ENCODE measurements at regions not wholly inside any gene's neighbourhood (a gene's known extent, or its start where the extent isn't known, plus 50 kb on each side); places are given as distances from the start of the nearest gene placed in this dataset.

GRCh38 chr7:21359163-21359562, 68.7 kb upstream of the SP4 start:
- intact Hi-C loops (cut with micrococcal nuclease): no loop called here
- H3K4me3 Mint-ChIP-seq: no peak overlapping the region
- H3K36me3 Mint-ChIP-seq (ENCODE audit: low read depth): no peaks in the 10 kb centered on the region
- DNase-seq: no peak
- no peaks in the 10 kb centered on the region for H3K27me3 Mint-ChIP-seq (ENCODE audit: low read depth)
- no peaks in the 10 kb centered on the region for H3K9me3 Mint-ChIP-seq
- CTCF ChIA-PET: interaction anchor here (0.7 kb wide), 1 partner anchor 9 kb away, joined by 3 read pairs; no protein-coding TSS in a partner anchor
- no peak overlapping the region for H3K27ac Mint-ChIP-seq
- peaks cover 39% of the 10 kb centered on the region for H3K4me1 Mint-ChIP-seq (ENCODE audit: low read depth)

- Mint-ChIP-seq H3K27ac (no peak overlapping the region), H3K4me1 (ENCODE audit: low read depth) (peaks cover 35% of the 10 kb centered on the region), H3K27me3 (ENCODE audit: low read depth) (no peaks in the 10 kb centered on the region), H3K36me3 (ENCODE audit: low read depth) (no peaks in the 10 kb centered on the region), H3K9me3 (no peaks in the 10 kb centered on the region), H3K4me3 (no peak overlapping the region)
- no peak for DNase-seq
- CTCF ChIA-PET: interaction anchor here (0.6 to 1.4 kb wide), 2 partner anchors 99 to 1316 kb away, joined by 3 to 4 read pairs; no protein-coding TSS in a partner anchor
- intact Hi-C loops (cut with micrococcal nuclease): no loop called here
These were observed 66.3 kb upstream of the SP4 start for GRCh38 chr7:21361413-21362125.

GRCh38 chr7:21364801-21365271, 63.0 kb upstream of the SP4 start:
- intact Hi-C loops (cut with micrococcal nuclease): loop anchor here (1.0 kb wide), 3 partner anchors 10 to 60 kb away; no protein-coding TSS in a partner anchor
- Mint-ChIP-seq H3K4me1 (ENCODE audit: low read depth) (peaks cover 27% of the 10 kb centered on the region), H3K27me3 (ENCODE audit: low read depth) (no peaks in the 10 kb centered on the region), H3K36me3 (ENCODE audit: low read depth) (no peaks in the 10 kb centered on the region), H3K27ac (no peak overlapping the region), H3K4me3 (no peak overlapping the region), H3K9me3 (no peaks in the 10 kb centered on the region)
- CTCF ChIA-PET: no interaction called here
- DNase-seq: no peak

GRCh38 chr7:21365866-21366624, 61.8 kb upstream of the SP4 start:
- Mint-ChIP-seq H3K27me3 (ENCODE audit: low read depth) (no peaks in the 10 kb centered on the region), H3K27ac (no peak overlapping the region), H3K4me1 (ENCODE audit: low read depth) (peaks cover 30% of the 10 kb centered on the region), H3K36me3 (ENCODE audit: low read depth) (no peaks in the 10 kb centered on the region), H3K4me3 (no peak overlapping the region), H3K9me3 (no peaks in the 10 kb centered on the region)
- no peak for DNase-seq
- CTCF ChIA-PET: no interaction called here
- intact Hi-C loops (cut with micrococcal nuclease): no loop called here

GRCh38 chr7:21367081-21367480, 60.8 kb upstream of the SP4 start:
- Mint-ChIP-seq H3K4me3 (no peak overlapping the region), H3K27ac (no peak overlapping the region), H3K36me3 (ENCODE audit: low read depth) (no peaks in the 10 kb centered on the region), H3K27me3 (ENCODE audit: low read depth) (no peaks in the 10 kb centered on the region), H3K9me3 (no peaks in the 10 kb centered on the region), H3K4me1 (ENCODE audit: low read depth) (peaks cover 25% of the 10 kb centered on the region)
- DNase-seq: no peak
- CTCF ChIA-PET: no interaction called here
- intact Hi-C loops (cut with micrococcal nuclease): no loop called here

GRCh38 chr7:21367537-21367936, 60.3 kb upstream of the SP4 start:
- Mint-ChIP-seq H3K4me3 (no peak overlapping the region), H3K36me3 (ENCODE audit: low read depth) (no peaks in the 10 kb centered on the region), H3K27me3 (ENCODE audit: low read depth) (no peaks in the 10 kb centered on the region), H3K4me1 (ENCODE audit: low read depth) (peaks cover 25% of the 10 kb centered on the region), H3K9me3 (no peaks in the 10 kb centered on the region), H3K27ac (no peak overlapping the region)
- intact Hi-C loops (cut with micrococcal nuclease): no loop called here
- no peak for DNase-seq
- CTCF ChIA-PET: no interaction called here

- H3K36me3 Mint-ChIP-seq (ENCODE audit: low read depth): peaks cover 1% of the 10 kb centered on the region
- H3K4me1 Mint-ChIP-seq (ENCODE audit: low read depth): peaks cover 25% of the 10 kb centered on the region
- no peak overlapping the region for H3K27ac Mint-ChIP-seq
- CTCF ChIA-PET: interaction anchor here (1.0 kb wide), 2 partner anchors 10 to 112 kb away, joined by 3 to 4 read pairs; no protein-coding TSS in a partner anchor
- H3K27me3 Mint-ChIP-seq (ENCODE audit: low read depth): no peaks in the 10 kb centered on the region
- H3K9me3 Mint-ChIP-seq: peaks cover 3% of the 10 kb centered on the region
- DNase-seq: no peak
- H3K4me3 Mint-ChIP-seq: no peak overlapping the region
- intact Hi-C loops (cut with micrococcal nuclease): no loop called here
These were observed 59.6 kb upstream of the SP4 start for GRCh38 chr7:21368317-21368716.

GRCh38 chr7:21370283-21370982, 57.5 kb upstream of the SP4 start:
- no peak overlapping the region for H3K27ac Mint-ChIP-seq
- H3K4me1 Mint-ChIP-seq (ENCODE audit: low read depth): peaks cover 14% of the 10 kb centered on the region
- H3K36me3 Mint-ChIP-seq (ENCODE audit: low read depth): peaks cover 1% of the 10 kb centered on the region
- CTCF ChIA-PET: interaction anchor here (0.7 kb wide), 1 partner anchor 121 kb away, joined by 3 read pairs; no protein-coding TSS in a partner anchor
- intact Hi-C loops (cut with micrococcal nuclease): no loop called here
- peaks cover 3% of the 10 kb centered on the region for H3K9me3 Mint-ChIP-seq
- no peak for DNase-seq
- H3K4me3 Mint-ChIP-seq: no peak overlapping the region
- no peaks in the 10 kb centered on the region for H3K27me3 Mint-ChIP-seq (ENCODE audit: low read depth)

- Mint-ChIP-seq H3K9me3 (peaks cover 3% of the 10 kb centered on the region), H3K4me3 (no peak overlapping the region), H3K36me3 (ENCODE audit: low read depth) (peaks cover 1% of the 10 kb centered on the region), H3K27ac (no peak overlapping the region), H3K4me1 (ENCODE audit: low read depth) (peaks cover 5% of the 10 kb centered on the region), H3K27me3 (ENCODE audit: low read depth) (no peaks in the 10 kb centered on the region)
- DNase-seq: no peak
- intact Hi-C loops (cut with micrococcal nuclease): no loop called here
- CTCF ChIA-PET: interaction anchor here (0.7 kb wide), 1 partner anchor 122 kb away, joined by 3 read pairs; no protein-coding TSS in a partner anchor
These were observed 56.5 kb upstream of the SP4 start for GRCh38 chr7:21371360-21371759.

- no peak for DNase-seq
- CTCF ChIA-PET: no interaction called here
- Mint-ChIP-seq H3K27ac (no peak overlapping the region), H3K9me3 (peaks cover 15% of the 10 kb centered on the region), H3K4me3 (no peak overlapping the region), H3K36me3 (ENCODE audit: low read depth) (peaks cover 1% of the 10 kb centered on the region), H3K4me1 (ENCODE audit: low read depth) (peaks cover 5% of the 10 kb centered on the region), H3K27me3 (ENCODE audit: low read depth) (no peaks in the 10 kb centered on the region)
- intact Hi-C loops (cut with micrococcal nuclease): no loop called here
These were observed 54.9 kb upstream of the SP4 start for GRCh38 chr7:21373031-21373430.

- Mint-ChIP-seq H3K27ac (no peak overlapping the region), H3K9me3 (peaks cover 15% of the 10 kb centered on the region), H3K36me3 (ENCODE audit: low read depth) (peaks cover 1% of the 10 kb centered on the region), H3K27me3 (ENCODE audit: low read depth) (no peaks in the 10 kb centered on the region), H3K4me1 (ENCODE audit: low read depth) (peaks cover 5% of the 10 kb centered on the region), H3K4me3 (no peak overlapping the region)
- CTCF ChIA-PET: no interaction called here
- intact Hi-C loops (cut with micrococcal nuclease): no loop called here
- no peak for DNase-seq
These were observed 53.7 kb upstream of the SP4 start for GRCh38 chr7:21374134-21374533.

GRCh38 chr7:21377545-21377944, 50.3 kb upstream of the SP4 start:
- CTCF ChIA-PET: no interaction called here
- no peak for DNase-seq
- intact Hi-C loops (cut with micrococcal nuclease): no loop called here
- H3K27ac Mint-ChIP-seq: no peak overlapping the region
- H3K4me1 Mint-ChIP-seq (ENCODE audit: low read depth): no peaks in the 10 kb centered on the region
- peaks cover 1% of the 10 kb centered on the region for H3K36me3 Mint-ChIP-seq (ENCODE audit: low read depth)
- H3K27me3 Mint-ChIP-seq (ENCODE audit: low read depth): no peaks in the 10 kb centered on the region
- no peak overlapping the region for H3K4me3 Mint-ChIP-seq
- peaks cover 15% of the 10 kb centered on the region for H3K9me3 Mint-ChIP-seq

Data from activated naive CD4-positive, alpha-beta T cell treated with anti-CD3 and anti-CD28 coated beads for 36 hours (primary cell).